Stimulated activated CD8-positive, alpha-beta memory T cell treated with anti-CD3 and anti-CD28 coated beads, Interleukin-15, amount 100 ng/mL, for 1 hour (primary cell): ENCODE measurements at regions not wholly inside any gene's neighbourhood (a gene's known extent, or its start where the extent isn't known, plus 50 kb on each side); places are given as distances from the start of the nearest gene placed in this dataset.

ENCODE experiments used
- DNase-seq: peaks from one replicate; pipeline ENCODE4 v3.0.0-alpha.2; 2020; ENCODE audit warnings: low read depth

- no peak for DNase-seq
Measured at GRCh38 chr3:127350172-127351050, 62.6 kb upstream of the PRR20G start.

- no peak for DNase-seq
Measured at GRCh38 chr3:127349501-127350171, 61.8 kb upstream of the PRR20G start.

GRCh38 chr3:127342735-127343134 is 54.9 kb upstream of the PRR20G start:
- no peak for DNase-seq

GRCh38 chr3:127339928-127340861 is 52.3 kb upstream of the PRR20G start:
- no peak for DNase-seq

GRCh38 chr3:127339016-127339415 is 51.2 kb upstream of the PRR20G start:
- no peak for DNase-seq

- no peak for DNase-seq
Measured at GRCh38 chr3:127337911-127338531, 50.2 kb upstream of the PRR20G start.
